ENCODE measurements at regions not wholly inside any gene's neighbourhood (a gene's known extent, or its start where the extent isn't known, plus 50 kb on each side); places are given as distances from the start of the nearest gene placed in this dataset.
A peak's percentile ranks its signal among the peaks of the same experiment; 100 is the strongest.

DNA sequence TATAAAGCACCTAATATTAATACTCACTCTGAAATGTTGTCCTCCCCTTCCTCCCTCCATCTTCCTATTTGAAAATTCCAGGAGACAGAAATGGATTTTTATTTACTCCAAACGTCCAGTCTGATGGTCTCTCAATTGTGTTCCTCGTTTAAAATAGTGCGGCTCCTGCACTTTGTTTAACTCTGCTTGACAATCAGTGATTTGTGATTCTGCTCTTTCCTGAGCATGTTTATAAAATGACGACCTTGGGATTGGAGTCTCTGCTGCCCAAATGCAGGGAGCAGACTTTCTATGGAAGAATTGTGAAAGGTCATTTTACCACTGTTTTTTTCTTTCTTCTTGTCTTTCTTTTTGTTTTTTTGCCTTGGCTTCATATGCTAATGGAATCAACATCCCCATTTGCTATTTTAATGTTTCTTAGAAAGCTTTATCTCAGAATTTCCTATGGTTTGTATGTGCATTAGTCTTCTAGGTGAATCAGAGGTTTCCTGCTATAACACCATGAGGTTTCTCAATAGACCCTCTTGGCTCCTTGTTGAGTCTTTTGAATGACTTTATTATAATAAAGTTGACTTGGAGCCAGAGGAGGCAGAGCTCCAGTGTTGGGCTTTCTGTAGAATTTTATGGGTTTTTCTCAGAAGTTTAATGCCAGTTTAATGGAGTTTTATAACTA lies 376.5 kb downstream of the CDH11 start:
- no peak overlapping the region for H3K27ac ChIP-seq
- 5 to 9% (median 6%) methylated on average over 4 of the region's 4 CpGs for WGBS, 5 donors
- no peaks in the 10 kb centered on the region for H3K27me3 ChIP-seq
- H3K36me3 ChIP-seq: no peaks in the 10 kb centered on the region
- H3K9me3 ChIP-seq: peaks cover 0 to 4% (median 0%) of the 10 kb centered on the region in 4 donors
- DNase-seq: peak in 1 of 2 donors; percentile 56
- peaks cover 0 to 14% (median 0%) of the 10 kb centered on the region in 4 donors for H3K4me1 ChIP-seq
- TF ChIP-seq EP300 (IDR thresholded peaks at IDR 0.05): no peak
- peak in 2 of 3 donors; percentile 5 to 16 for TF ChIP-seq POLR2AphosphoS5 (IDR thresholded peaks at IDR 0.05)
- intact Hi-C loops (cut with DNase I; ENCODE audit: low total_unique reads): no loop called here
- H3K4me3 ChIP-seq: no peak overlapping the region

DNA sequence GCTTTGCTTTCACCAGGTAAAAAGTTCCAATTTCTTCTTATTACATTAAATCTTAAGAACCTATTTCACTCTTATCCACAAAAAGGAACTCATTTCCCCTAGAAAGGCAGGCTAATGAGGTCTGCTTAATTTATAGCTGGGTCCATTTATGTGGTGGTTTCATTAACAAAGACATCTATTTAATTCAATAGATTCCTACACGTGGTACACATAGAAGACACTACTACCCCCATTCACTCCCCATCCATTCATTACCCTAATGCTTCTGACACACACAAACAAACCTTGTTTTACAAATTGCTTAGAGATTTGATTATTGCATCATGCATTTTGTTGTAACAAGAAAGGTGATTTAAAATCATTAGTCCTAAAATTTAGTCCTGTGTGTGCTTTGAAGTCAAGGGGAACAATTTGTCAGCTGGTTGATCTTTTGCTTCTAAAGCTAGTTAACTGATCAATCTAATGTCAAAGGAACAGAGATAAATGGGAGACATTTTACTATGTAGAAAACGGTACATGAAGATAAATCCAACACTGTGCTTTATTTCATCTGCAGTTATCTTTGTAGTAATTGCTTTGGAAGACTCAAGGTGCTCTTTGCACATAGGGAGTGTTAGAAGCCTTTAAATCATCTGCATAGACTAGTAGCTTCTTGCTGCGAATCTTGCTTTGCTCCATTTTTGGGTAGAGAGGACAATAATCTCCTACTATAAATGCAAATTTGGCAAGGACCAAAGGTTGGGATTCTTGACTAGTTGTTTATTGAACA lies 379.2 kb downstream of the CDH11 start:
- Histone ChIP-seq H3K36me3 (no peaks in the 10 kb centered on the region), H3K9me3 (peaks cover 0 to 8% (median 2%) of the 10 kb centered on the region in 4 donors), H3K4me1 (peaks cover 0 to 14% (median 0%) of the 10 kb centered on the region in 4 donors), H3K4me3 (no peak overlapping the region), H3K27ac (no peak overlapping the region), H3K27me3 (no peaks in the 10 kb centered on the region)
- TF ChIP-seq POLR2A (IDR thresholded peaks at IDR 0.05): no peak
- no peak for TF ChIP-seq POLR2AphosphoS5 (IDR thresholded peaks at IDR 0.05)
- TF ChIP-seq, protein P1, sequence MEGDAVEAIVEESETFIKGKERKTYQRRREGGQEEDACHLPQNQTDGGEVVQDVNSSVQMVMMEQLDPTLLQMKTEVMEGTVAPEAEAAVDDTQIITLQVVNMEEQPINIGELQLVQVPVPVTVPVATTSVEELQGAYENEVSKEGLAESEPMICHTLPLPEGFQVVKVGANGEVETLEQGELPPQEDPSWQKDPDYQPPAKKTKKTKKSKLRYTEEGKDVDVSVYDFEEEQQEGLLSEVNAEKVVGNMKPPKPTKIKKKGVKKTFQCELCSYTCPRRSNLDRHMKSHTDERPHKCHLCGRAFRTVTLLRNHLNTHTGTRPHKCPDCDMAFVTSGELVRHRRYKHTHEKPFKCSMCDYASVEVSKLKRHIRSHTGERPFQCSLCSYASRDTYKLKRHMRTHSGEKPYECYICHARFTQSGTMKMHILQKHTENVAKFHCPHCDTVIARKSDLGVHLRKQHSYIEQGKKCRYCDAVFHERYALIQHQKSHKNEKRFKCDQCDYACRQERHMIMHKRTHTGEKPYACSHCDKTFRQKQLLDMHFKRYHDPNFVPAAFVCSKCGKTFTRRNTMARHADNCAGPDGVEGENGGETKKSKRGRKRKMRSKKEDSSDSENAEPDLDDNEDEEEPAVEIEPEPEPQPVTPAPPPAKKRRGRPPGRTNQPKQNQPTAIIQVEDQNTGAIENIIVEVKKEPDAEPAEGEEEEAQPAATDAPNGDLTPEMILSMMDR (IDR thresholded peaks at IDR 0.05): no peak
- intact Hi-C loops (cut with DNase I; ENCODE audit: low total_unique reads): no loop called here
- 52 to 63% (median 58%) methylated on average over 3 of the region's 3 CpGs for WGBS, 5 donors
- no peak for DNase-seq

DNA sequence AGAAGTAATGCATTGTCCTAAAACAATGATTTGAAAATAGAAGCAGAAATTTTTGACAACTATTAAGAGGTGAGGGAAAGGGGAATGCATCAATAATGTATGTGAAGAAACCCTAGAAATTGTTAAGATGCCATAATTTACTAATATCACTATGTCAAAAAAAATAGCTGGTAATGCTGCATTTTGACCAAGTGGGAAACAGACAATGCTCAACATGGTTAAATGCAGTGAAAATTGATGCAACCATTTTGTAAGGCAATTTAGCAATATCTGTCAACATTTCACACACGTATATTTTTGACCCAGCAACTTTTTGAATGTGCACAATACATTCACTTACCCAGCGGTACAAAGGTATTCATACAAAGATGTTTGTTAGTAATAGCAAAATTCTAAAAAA lies 381.6 kb downstream of the CDH11 start:
- H3K36me3 ChIP-seq: no peaks in the 10 kb centered on the region
- peaks cover 0 to 11% (median 0%) of the 10 kb centered on the region in 4 donors for H3K4me1 ChIP-seq
- 66 to 90% (median 82%) methylated on average over 2 of the region's 2 CpGs for WGBS, 5 donors
- intact Hi-C loops (cut with DNase I; ENCODE audit: low total_unique reads): no loop called here
- no peak for DNase-seq
- no peak overlapping the region for H3K27ac ChIP-seq
- no peaks in the 10 kb centered on the region for H3K27me3 ChIP-seq
- no peak overlapping the region for H3K4me3 ChIP-seq
- TF ChIP-seq POLR2A (IDR thresholded peaks at IDR 0.05) (no peak), EP300 (IDR thresholded peaks at IDR 0.05) (no peak), POLR2AphosphoS5 (IDR thresholded peaks at IDR 0.05) (no peak)
- TF ChIP-seq, protein P1 (IDR thresholded peaks at IDR 0.05): no peak
- peaks cover 0 to 8% (median 2%) of the 10 kb centered on the region in 4 donors for H3K9me3 ChIP-seq

DNA sequence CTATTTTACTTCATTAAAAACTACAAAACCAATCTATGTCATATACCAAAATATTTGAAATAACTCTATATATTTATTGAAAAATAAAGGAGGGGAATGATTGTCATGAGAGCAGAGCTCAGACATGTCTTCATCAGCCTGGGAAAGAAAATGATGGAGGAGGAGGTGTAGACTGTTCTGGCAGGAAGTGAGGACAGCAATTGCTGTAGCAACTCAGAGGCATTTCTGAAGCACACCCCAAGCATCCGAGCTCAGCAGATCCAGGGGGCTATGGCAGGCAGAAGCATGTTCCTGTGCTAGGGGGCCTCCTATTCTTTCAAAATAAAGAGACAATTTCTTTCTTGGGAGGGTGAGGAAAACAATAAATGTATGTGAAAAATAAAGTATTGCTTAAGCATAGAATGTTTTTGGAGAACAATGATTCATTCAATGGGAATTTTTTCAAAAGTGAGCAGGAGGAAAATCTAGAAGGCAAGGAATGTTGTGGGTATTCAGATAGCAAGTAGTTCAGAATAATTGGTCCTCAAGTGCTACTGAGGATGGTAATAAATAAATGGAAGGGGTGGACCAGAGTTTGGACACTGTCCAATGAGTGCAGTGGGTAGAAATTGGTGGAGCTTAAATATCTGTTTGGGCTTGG lies 383.4 kb downstream of the CDH11 start:
- 59 to 77% (median 67%) methylated on average over 1 of the region's 1 CpG for WGBS, 5 donors
- intact Hi-C loops (cut with DNase I; ENCODE audit: low total_unique reads): no loop called here
- Histone ChIP-seq H3K27me3 (no peaks in the 10 kb centered on the region), H3K36me3 (no peaks in the 10 kb centered on the region), H3K4me3 (no peak overlapping the region), H3K9me3 (peaks cover 0 to 8% (median 2%) of the 10 kb centered on the region in 4 donors), H3K27ac (no peak overlapping the region), H3K4me1 (no peaks in the 10 kb centered on the region)
- TF ChIP-seq POLR2A (IDR thresholded peaks at IDR 0.05) (no peak), EP300 (IDR thresholded peaks at IDR 0.05) (no peak), POLR2AphosphoS5 (IDR thresholded peaks at IDR 0.05) (no peak)
- TF ChIP-seq, protein P1 (IDR thresholded peaks at IDR 0.05): no peak
- DNase-seq: no peak

Data from stomach (tissue), 8 donors.